ENCODE measurements at regions not wholly inside any gene's neighbourhood (a gene's known extent, or its start where the extent isn't known, plus 50 kb on each side); places are given as distances from the start of the nearest gene placed in this dataset.

- Histone ChIP-seq H3K4me3 (ENCODE audit: control extremely low read depth in 1 of 5, extremely low read depth in 1 of 5, insufficient read depth in 1 of 5, low read depth in 2 of 5, low read length in 4 of 5) (no peak overlapping the region), H3K36me3 (replicated peaks in 1 of 2; ENCODE audit: control extremely low read depth in 1 of 2, control insufficient read depth in 1 of 2, extremely low read depth in 1 of 2, insufficient read depth in 2 of 2, low read length in 1 of 2) (no peaks in the 10 kb centered on the region), H3K27ac (ENCODE audit: low read length in 2 of 2) (no peak overlapping the region), H3K4me2 (replicated peaks; ENCODE audit: low read depth, low read length, poor library complexity, severe bottlenecking) (no peak overlapping the region), H2AFZ (ENCODE audit: insufficient read depth, low read depth, low read length, poor library complexity, severe bottlenecking) (no peak overlapping the region), H3K27me3 (replicated peaks in 1 of 4; ENCODE audit: control extremely low read depth in 1 of 4, control insufficient read depth in 3 of 4, insufficient read depth in 4 of 4, low read length in 3 of 4) (no peaks in the 10 kb centered on the region), H3K79me2 (ENCODE audit: control insufficient read depth, insufficient read depth, low read length) (no peaks in the 10 kb centered on the region), H4K20me1 (ENCODE audit: control insufficient read depth, insufficient read depth, low read length, poor library complexity, severe bottlenecking) (no peaks in the 10 kb centered on the region), H3K4me1 (ENCODE audit: control insufficient read depth in 2 of 2, insufficient read depth in 2 of 2, low read length in 2 of 2) (no peaks in the 10 kb centered on the region), H3K9me3 (ENCODE audit: control extremely low read depth in 1 of 3, control insufficient read depth in 2 of 3, insufficient read depth in 1 of 3, low read length in 2 of 3) (peaks cover 0 to under 1% (median 0%) of the 10 kb centered on the region in 3 donors), H3K9ac (ENCODE audit: low read length) (no peak overlapping the region)
- TF ChIP-seq CTCF (IDR thresholded peaks at IDR 0.05), result no peak
- no peak for TF ChIP-seq EZH2 (IDR thresholded peaks at IDR 0.05; ENCODE audit: borderline replicate concordance, insufficient read depth, low read depth, low read length, poor library complexity, severe bottlenecking)
- Mint-ChIP-seq H3K9me3 (ENCODE audit: insufficient read depth) (peaks cover 7% of the 10 kb centered on the region), H3K27me3 (no peaks in the 10 kb centered on the region), H3K27ac (no peak overlapping the region), H3K4me3 (no peak overlapping the region), H3K4me1 (no peaks in the 10 kb centered on the region)
- DNase-seq, result no peak
- ATAC-seq (ENCODE audit: low read depth), result no peak
- intact Hi-C loops (cut with micrococcal nuclease), result no loop called here
- ChIA-PET POLR2A (no interaction called here), CTCF (no interaction called here)
- 50% methylated on average over 1 of the region's 1 CpG for WGBS (ENCODE audit: insufficient coverage)
These were observed 1137.5 kb upstream of the INTU start for GRCh38 chr4:126495163-126495752.

- Mint-ChIP-seq H3K4me3 (no peak overlapping the region), H3K4me1 (no peaks in the 10 kb centered on the region), H3K27ac (no peak overlapping the region), H3K9me3 (ENCODE audit: insufficient read depth) (no peaks in the 10 kb centered on the region), H3K27me3 (no peaks in the 10 kb centered on the region)
- POLR2A ChIA-PET, result no interaction called here
- Histone ChIP-seq H3K9me3 (ENCODE audit: control extremely low read depth in 1 of 3, control insufficient read depth in 2 of 3, insufficient read depth in 1 of 3, low read length in 2 of 3) (peaks cover 0 to 3% (median 0%) of the 10 kb centered on the region in 3 donors), H2AFZ (ENCODE audit: insufficient read depth, low read depth, low read length, poor library complexity, severe bottlenecking) (no peak overlapping the region), H4K20me1 (ENCODE audit: control insufficient read depth, insufficient read depth, low read length, poor library complexity, severe bottlenecking) (no peaks in the 10 kb centered on the region), H3K79me2 (ENCODE audit: control insufficient read depth, insufficient read depth, low read length) (no peaks in the 10 kb centered on the region), H3K27ac (ENCODE audit: low read length in 2 of 2) (no peak overlapping the region), H3K27me3 (replicated peaks in 1 of 4; ENCODE audit: control extremely low read depth in 1 of 4, control insufficient read depth in 3 of 4, insufficient read depth in 4 of 4, low read length in 3 of 4) (no peaks in the 10 kb centered on the region), H3K4me3 (ENCODE audit: control extremely low read depth in 1 of 5, extremely low read depth in 1 of 5, insufficient read depth in 1 of 5, low read depth in 2 of 5, low read length in 4 of 5) (no peak overlapping the region), H3K4me2 (replicated peaks; ENCODE audit: low read depth, low read length, poor library complexity, severe bottlenecking) (no peak overlapping the region), H3K9ac (ENCODE audit: low read length) (no peak overlapping the region), H3K4me1 (ENCODE audit: control insufficient read depth in 2 of 2, insufficient read depth in 2 of 2, low read length in 2 of 2) (no peaks in the 10 kb centered on the region), H3K36me3 (replicated peaks in 1 of 2; ENCODE audit: control extremely low read depth in 1 of 2, control insufficient read depth in 1 of 2, extremely low read depth in 1 of 2, insufficient read depth in 2 of 2, low read length in 1 of 2) (no peaks in the 10 kb centered on the region)
- TF ChIP-seq EZH2 (IDR thresholded peaks at IDR 0.05; ENCODE audit: borderline replicate concordance, insufficient read depth, low read depth, low read length, poor library complexity, severe bottlenecking), result no peak
- no peak for TF ChIP-seq CTCF (IDR thresholded peaks at IDR 0.05)
- ATAC-seq (ENCODE audit: low read depth), result no peak
- WGBS (ENCODE audit: insufficient coverage), result no CpG with 5 or more reads among the region's 1 CpG
- intact Hi-C loops (cut with micrococcal nuclease), result no loop called here
- DNase-seq, result no peak
- CTCF ChIA-PET, result no interaction called here
These were observed 1119.8 kb upstream of the INTU start for GRCh38 chr4:126512979-126513378.

Data from B cell (primary cell).